GM23338 (cell line): ENCODE measurements at regions not wholly inside any gene's neighbourhood (a gene's known extent, or its start where the extent isn't known, plus 50 kb on each side); places are given as distances from the start of the nearest gene placed in this dataset.

Experiments used
- ATAC-seq: fragments of 200-7000 bp; cut with Tn5 transposase; 3 replicates; pipeline ENCODE4 v1.9.1; 2020
- DNase-seq: peaks from one replicate; pipeline ENCODE4 v3.0.0-alpha.2; 2015; ENCODE audit warnings: low spot score
- H2AFZ ChIP-seq: fragments of 200-600 bp; sonication (generic); 2 replicates; pipeline ENCODE4 v1.8.0; 2016; ENCODE audit warnings: antibody characterized with exemption, mild to moderate bottlenecking, moderate library complexity
- H3F3A ChIP-seq: fragments of 200-600 bp; sonication (generic); replicated peaks from 2 replicates; pipeline ENCODE4 v1.8.0; 2017; ENCODE audit warnings: antibody characterized with exemption, mixed run types, low read depth
- H3K27ac ChIP-seq: fragments of 200-600 bp; sonication (generic); 2 replicates; pipeline ENCODE4 v1.6.1; 2016; ENCODE audit warnings: low read depth
- H3K27me3 ChIP-seq: fragments of 200-600 bp; sonication (generic); 2 replicates; pipeline ENCODE4 v1.8.0; 2016; ENCODE audit warnings: mild to moderate bottlenecking, mixed run types, moderate library complexity; ENCODE audit not compliant: insufficient read depth
- H3K36me3 ChIP-seq: fragments of 200-600 bp; sonication (generic); 2 replicates; pipeline ENCODE4 v1.8.0; 2016; ENCODE audit warnings: mild to moderate bottlenecking; ENCODE audit not compliant: insufficient read depth
- H3K4me1 ChIP-seq: fragments of 200-600 bp; sonication (generic); 2 replicates; pipeline ENCODE4 v1.8.0; 2016; ENCODE audit warnings: mild to moderate bottlenecking, moderate library complexity; ENCODE audit not compliant: insufficient read depth
- H3K4me2 ChIP-seq: fragments of 200-600 bp; sonication (generic); 2 replicates; pipeline ENCODE4 v1.7.1; 2017; ENCODE audit warnings: mixed run types
- H3K4me3 ChIP-seq: fragments of 200-600 bp; sonication (generic); 2 replicates; pipeline ENCODE4 v1.6.1; 2016; ENCODE audit warnings: mixed run types
- H3K79me2 ChIP-seq: fragments of 200-600 bp; sonication (generic); replicated peaks from 2 replicates; pipeline ENCODE4 v1.8.0; 2017; ENCODE audit warnings: mild to moderate bottlenecking; ENCODE audit not compliant: insufficient read depth
- H3K9me2 ChIP-seq: fragments of 200-600 bp; sonication (generic); 2 replicates; pipeline ENCODE4 v1.8.0; 2017; ENCODE audit not compliant: insufficient read depth
- H4K20me1 ChIP-seq: fragments of 200-600 bp; sonication (generic); replicated peaks from 2 replicates; pipeline ENCODE4 v1.8.0; 2017; ENCODE audit warnings: mild to moderate bottlenecking; ENCODE audit not compliant: insufficient read depth
- H3K27ac Mint-ChIP-seq: 2 replicates; pipeline ENCODE4 v1.8.0; 2020; ENCODE audit warnings: inconsistent platforms, mild to moderate bottlenecking, moderate library complexity, mixed read lengths
- H3K27me3 Mint-ChIP-seq: 3 replicates; pipeline ENCODE4 v1.8.0; 2022; ENCODE audit warnings: low read depth, mild to moderate bottlenecking, moderate library complexity, mixed read lengths, inconsistent platforms; ENCODE audit not compliant: insufficient read depth, poor library complexity
- H3K36me3 Mint-ChIP-seq: 3 replicates; pipeline ENCODE4 v1.8.0; 2021; ENCODE audit warnings: low read depth, mild to moderate bottlenecking, inconsistent platforms, moderate library complexity, mixed read lengths
- H3K4me1 Mint-ChIP-seq: 3 replicates; pipeline ENCODE4 v1.8.0; 2020; ENCODE audit warnings: mild to moderate bottlenecking, inconsistent platforms, mixed read lengths
- H3K4me3 Mint-ChIP-seq: 3 replicates; pipeline ENCODE4 v1.8.0; 2021; ENCODE audit warnings: moderate library complexity, mild to moderate bottlenecking, inconsistent platforms, mixed read lengths
- H3K9me3 Mint-ChIP-seq: 3 replicates; pipeline ENCODE4 v1.8.0; 2020; ENCODE audit warnings: moderate library complexity, mild to moderate bottlenecking, inconsistent platforms, mixed read lengths
- CTCF ChIP-seq, 2 experiments: fragments of 200-600 bp in 1 of 2; sonication (generic) in 1 of 2; conservative IDR thresholded peaks; 2 replicates each; pipeline versions ENCODE4 v1.5.1 to v1.6.1; 2016 to 2017; ENCODE audit warnings: antibody characterized with exemption in 2 of 2, low read depth in 2 of 2, mild to moderate bottlenecking in 2 of 2, moderate library complexity in 1 of 2
- ETS1 ChIP-seq: IDR thresholded peaks from 2 replicates; pipeline ENCODE4 v1.6.1; 2016; ENCODE audit warnings: antibody characterized with exemption
- EZH2phosphoT487 ChIP-seq: fragments of 200-600 bp; sonication (generic); IDR thresholded peaks from one replicate; pipeline ENCODE4 v1.8.1; 2018; ENCODE audit warnings: antibody characterized with exemption; ENCODE audit not compliant: unreplicated experiment
- JUNB ChIP-seq: IDR thresholded peaks from one replicate; pipeline ENCODE4 v1.6.1; 2016; ENCODE audit warnings: antibody characterized with exemption; ENCODE audit not compliant: unreplicated experiment
- NANOG ChIP-seq: IDR thresholded peaks from 2 replicates; pipeline ENCODE4 v1.6.1; 2016; ENCODE audit warnings: antibody characterized with exemption, borderline replicate concordance
- POLR2AphosphoS5 ChIP-seq: IDR thresholded peaks from 2 replicates; pipeline ENCODE4 v1.6.1; 2016; ENCODE audit warnings: antibody characterized with exemption, low read depth
- REST ChIP-seq: IDR thresholded peaks from one replicate; pipeline ENCODE4 v1.6.1; 2018; ENCODE audit warnings: antibody characterized with exemption; ENCODE audit not compliant: unreplicated experiment
- ZNF331 ChIP-seq: fragments of 250-450 bp; sonication (Bioruptor Pico); IDR thresholded peaks from 2 replicates; pipeline ENCODE4 v1.5.0; 2020; ENCODE audit warnings: low read depth, mild to moderate bottlenecking, moderate library complexity

GRCh38 chr5:166624573-166624972 is 1666.9 kb upstream of the WWC1 start:
- DNase-seq (peak; percentile 49), ATAC-seq (peak; percentile 62; the same call in 2 of the 3 replicates)
- Mint-ChIP-seq H3K36me3 (peaks cover 7% of the 10 kb centered on the region; the same call in 1 of the 3 replicates), H3K9me3 (peaks cover 2% of the 10 kb centered on the region; the same call in 1 of the 3 replicates), H3K27ac (peak overlapping the region; percentile 73), H3K27me3 (no peaks in the 10 kb centered on the region), H3K4me1 (peaks cover 18% of the 10 kb centered on the region), H3K4me3 (peak overlapping the region; percentile 2; the same call in 1 of the 3 replicates)
- Histone ChIP-seq H3K4me3 (no peak overlapping the region), H4K20me1 (no peaks in the 10 kb centered on the region), H3K4me1 (peaks cover 16% of the 10 kb centered on the region), H3K9me2 (no peaks in the 10 kb centered on the region), H3K27me3 (no peaks in the 10 kb centered on the region), H3K79me2 (no peaks in the 10 kb centered on the region), H3F3A (no peaks in the 10 kb centered on the region), H3K4me2 (peak overlapping the region; percentile 8), H3K27ac (peak overlapping the region; percentile 56), H2AFZ (no peak overlapping the region), H3K36me3 (no peaks in the 10 kb centered on the region)
- TF ChIP-seq CTCF (conservative IDR thresholded peaks at IDR 0.05; ENCODE audit: low read depth in 2 of 2) (no peak), JUNB (no peak), ETS1 (no peak), EZH2phosphoT487 (no peak), POLR2AphosphoS5 (no peak), ZNF331 (CRISPR knock-in tag) (no peak), REST (no peak), NANOG (peak; percentile 48; the same call in 1 of the 2 replicates)
